GM19455 (cell line): ENCODE measurements at regions not wholly inside any gene's neighbourhood (a gene's known extent, or its start where the extent isn't known, plus 50 kb on each side); places are given as distances from the start of the nearest gene placed in this dataset.
"Not testable (repeated sequence)": the region's sequence is repeated elsewhere in the genome, so short reads cannot be mapped to it uniquely, and the experiment has no call there.

Experiments
- ATAC-seq: cut with Tn5 transposase; IDR thresholded peaks from one replicate; pipeline ENCODE4 v1.9.1; 2021; ENCODE audit not compliant: unreplicated experiment

- ATAC-seq: no peak
These were observed 320.5 kb upstream of the ADCY2 start for GRCh38 chr5:7075470-7075869.

GRCh38 chr5:7078101-7078500, 317.8 kb upstream of the ADCY2 start:
- ATAC-seq: no peak

- ATAC-seq: no peak
These were observed 317.0 kb upstream of the ADCY2 start for GRCh38 chr5:7078901-7079300.

GRCh38 chr5:7080501-7080900, 315.4 kb upstream of the ADCY2 start:
- no peak for ATAC-seq

- ATAC-seq: no peak
These were observed 308.1 kb upstream of the ADCY2 start for GRCh38 chr5:7087719-7088297.

- ATAC-seq: no peak
These were observed 307.1 kb upstream of the ADCY2 start for GRCh38 chr5:7088849-7089248.

GRCh38 chr5:7094626-7095025, 301.3 kb upstream of the ADCY2 start:
- ATAC-seq: no peak

- ATAC-seq: no peak
These were observed 299.6 kb upstream of the ADCY2 start for GRCh38 chr5:7096294-7096693.

GRCh38 chr5:7105358-7105757, 290.6 kb upstream of the ADCY2 start:
- ATAC-seq: no peak

GRCh38 chr5:7117961-7118360, 278.0 kb upstream of the ADCY2 start:
- no peak for ATAC-seq

GRCh38 chr5:7131680-7132079, 264.3 kb upstream of the ADCY2 start:
- no peak for ATAC-seq

- ATAC-seq: no peak
These were observed 249.1 kb upstream of the ADCY2 start for GRCh38 chr5:7146886-7147285.

GRCh38 chr5:7157083-7157482, 238.9 kb upstream of the ADCY2 start:
- ATAC-seq: no peak

GRCh38 chr5:7169240-7169878, 226.6 kb upstream of the ADCY2 start:
- ATAC-seq: no peak

GRCh38 chr5:7170785-7171184, 225.2 kb upstream of the ADCY2 start:
- not testable (repeated sequence) for ATAC-seq

GRCh38 chr5:7179364-7179763, 216.6 kb upstream of the ADCY2 start:
- ATAC-seq: no peak

- no peak for ATAC-seq
These were observed 214.1 kb upstream of the ADCY2 start for GRCh38 chr5:7181841-7182240.

- no peak for ATAC-seq
These were observed 210.2 kb upstream of the ADCY2 start for GRCh38 chr5:7185742-7186141.

- ATAC-seq: no peak
These were observed 209.1 kb upstream of the ADCY2 start for GRCh38 chr5:7186818-7187217.

- no peak for ATAC-seq
These were observed 205.2 kb upstream of the ADCY2 start for GRCh38 chr5:7190712-7191250.

GRCh38 chr5:7192016-7192415, 203.9 kb upstream of the ADCY2 start:
- ATAC-seq: no peak

GRCh38 chr5:7202846-7203245, 193.1 kb upstream of the ADCY2 start:
- ATAC-seq: no peak

GRCh38 chr5:7207979-7208378, 188.0 kb upstream of the ADCY2 start:
- ATAC-seq: no peak
